CMK (cell line): ENCODE measurements at regions not wholly inside any gene's neighbourhood (a gene's known extent, or its start where the extent isn't known, plus 50 kb on each side); places are given as distances from the start of the nearest gene placed in this dataset.
"Not testable (repeated sequence)": the region's sequence is repeated elsewhere in the genome, so short reads cannot be mapped to it uniquely, and the experiment has no call there.

Experiments
- DNase-seq: peaks from one replicate; pipeline ENCODE4 v3.0.0-alpha.2; 2010; ENCODE audit warnings: low read depth

DNA sequence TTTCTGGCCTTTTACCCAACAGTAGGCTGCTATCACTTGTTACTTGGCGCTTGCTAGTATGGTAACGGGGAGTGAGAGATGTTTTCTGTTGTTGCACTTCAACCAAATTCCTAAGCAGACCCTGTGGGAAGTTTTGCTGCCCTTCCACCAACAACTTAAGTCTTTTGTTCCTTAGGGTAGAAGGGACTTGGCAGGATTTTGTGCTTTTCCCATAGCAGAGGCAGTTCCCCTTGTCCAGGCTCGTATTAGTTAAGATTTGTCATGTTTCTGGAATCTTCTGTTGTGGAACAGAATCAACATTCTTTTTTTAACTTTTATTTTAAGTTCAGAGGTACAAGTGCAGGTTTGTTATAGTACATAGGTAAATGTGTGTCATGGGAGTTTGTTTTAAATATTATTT is 73.2 kb upstream of the SGIP1 start:
- no peak for DNase-seq

DNA sequence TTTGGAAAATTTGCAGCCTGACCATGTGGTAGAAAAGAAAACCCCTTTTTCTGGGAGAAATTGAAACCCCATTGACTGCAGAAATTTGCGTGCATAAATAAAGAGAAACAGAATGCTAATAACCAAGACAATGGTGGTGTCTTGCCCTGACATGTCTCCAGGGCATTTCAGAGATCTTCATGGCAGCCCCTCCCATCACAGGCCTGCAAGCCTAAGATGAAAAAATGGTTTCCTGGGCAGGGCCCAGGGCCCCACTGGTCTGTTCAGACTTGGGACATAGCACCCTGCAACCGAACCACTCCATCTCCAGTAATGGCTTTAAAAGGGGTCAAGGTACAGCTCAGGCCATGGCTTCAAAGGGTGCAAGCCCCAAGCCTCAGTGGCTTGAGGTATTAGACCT is 71.6 kb upstream of the SGIP1 start:
- DNase-seq = no peak

DNA sequence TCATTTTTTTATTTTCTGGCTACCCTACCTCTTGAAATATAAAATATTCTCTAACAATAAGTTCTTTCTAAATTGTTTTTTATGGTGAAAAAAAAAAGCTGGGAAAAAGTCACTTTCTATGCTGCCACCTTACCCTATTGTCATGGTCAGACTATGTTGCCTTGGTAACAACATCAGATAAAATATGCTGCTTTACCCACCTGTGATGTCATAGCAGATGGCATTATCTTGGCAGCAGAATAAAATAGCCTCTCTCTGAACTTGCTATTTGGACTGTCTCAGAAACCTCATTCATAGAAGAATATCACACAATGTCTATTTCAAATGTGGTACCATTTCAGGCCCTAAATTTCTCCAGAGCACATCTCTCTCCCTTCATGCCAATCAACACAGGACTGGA is 69.6 kb upstream of the SGIP1 start:
- no peak for DNase-seq

DNA sequence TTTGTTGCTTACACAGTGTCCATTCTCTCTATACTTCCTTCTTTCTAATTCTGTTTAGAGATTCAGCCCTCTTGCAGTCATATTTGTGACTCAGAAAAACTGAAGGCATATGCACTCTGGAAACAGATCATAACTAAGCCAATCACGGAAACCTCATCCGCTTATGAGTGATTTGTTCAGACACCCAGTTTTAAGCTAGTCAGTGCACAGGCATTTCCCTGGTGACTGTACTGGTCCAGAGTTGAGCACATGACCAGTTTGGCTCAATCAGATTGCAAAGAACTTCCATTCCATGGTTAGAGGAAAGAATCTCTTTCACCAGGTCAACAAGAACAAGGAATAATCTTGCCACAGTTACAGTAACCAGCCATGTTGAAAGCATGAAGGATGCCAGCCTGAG is 69.2 kb upstream of the SGIP1 start:
- no peak for DNase-seq

DNA sequence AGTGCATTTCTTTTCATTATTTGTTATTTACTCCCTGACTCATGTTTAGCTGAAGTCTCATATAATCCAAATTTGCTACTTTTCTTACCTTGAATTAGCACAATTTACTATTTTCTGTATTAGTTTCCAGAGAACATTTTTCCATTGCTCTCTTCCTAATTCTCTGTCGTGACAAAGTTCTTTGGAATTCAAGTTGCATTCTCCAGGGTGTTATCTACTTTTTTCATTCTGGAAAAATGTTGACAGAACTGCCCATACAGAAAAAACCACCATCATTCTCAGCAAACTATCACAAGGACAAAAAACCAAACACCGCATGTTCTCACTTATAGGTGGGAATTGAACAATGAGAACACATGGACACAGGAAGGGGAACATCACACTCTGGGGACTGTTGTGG is 67.3 kb upstream of the SGIP1 start:
- not testable (repeated sequence) for DNase-seq

DNA sequence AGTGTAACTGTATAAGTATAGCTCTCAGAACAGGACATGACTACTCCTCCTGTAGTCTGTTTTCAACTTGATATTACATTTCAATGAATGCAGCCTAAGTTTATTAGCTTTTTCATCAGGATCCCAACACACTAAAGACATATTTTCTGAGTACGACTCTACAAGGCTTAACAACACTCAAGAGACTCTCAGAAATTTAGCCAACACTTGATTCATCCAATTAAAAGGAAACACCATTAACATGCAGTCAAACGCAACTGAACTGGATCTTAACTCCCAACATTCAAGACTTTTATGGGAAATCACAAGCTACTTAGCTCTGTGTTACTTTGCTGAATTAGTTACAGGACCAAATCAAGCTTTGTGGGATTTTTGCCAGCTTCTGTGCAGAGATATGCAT is 65.2 kb upstream of the SGIP1 start:
- no peak for DNase-seq

DNA sequence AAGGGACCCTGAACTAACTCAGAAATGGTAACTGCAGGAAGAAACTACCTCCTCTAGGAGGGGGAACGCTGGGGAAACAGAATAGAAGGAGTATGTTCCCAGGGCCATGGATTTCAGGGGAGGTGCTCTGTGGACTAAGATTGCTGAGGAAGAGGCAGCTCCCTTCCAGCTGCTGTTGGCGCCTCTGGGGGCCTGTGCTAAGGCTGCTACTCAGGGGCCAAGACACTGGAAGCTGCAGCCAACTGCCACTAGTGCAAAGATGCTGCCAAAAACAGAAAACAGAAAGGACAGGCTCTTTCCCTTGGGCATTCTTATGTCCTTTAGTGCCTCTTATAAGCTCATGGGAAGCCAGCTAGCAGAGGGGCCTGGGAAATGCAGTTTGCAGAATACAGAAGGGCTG is 58.0 kb upstream of the SGIP1 start:
- DNase-seq = no peak

DNA sequence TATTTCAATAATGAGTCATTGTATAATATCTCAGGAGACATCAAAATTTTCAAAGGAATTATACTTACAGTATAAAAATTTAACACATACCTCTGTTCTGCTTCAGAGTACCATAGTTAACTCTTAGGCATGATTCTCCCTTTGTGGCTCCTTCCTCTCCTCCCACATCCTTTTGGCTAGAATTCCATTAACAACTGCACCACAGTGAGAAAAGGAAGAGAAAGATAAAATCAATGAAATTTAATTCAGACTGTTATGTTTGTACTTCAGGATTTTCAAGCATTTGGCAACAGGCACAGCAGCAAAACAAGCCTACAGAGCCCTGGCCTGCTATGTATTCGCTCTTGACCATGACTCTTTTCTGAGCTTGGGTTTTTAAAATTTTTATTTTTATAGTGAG is 57.2 kb upstream of the SGIP1 start:
- DNase-seq = no peak

DNA sequence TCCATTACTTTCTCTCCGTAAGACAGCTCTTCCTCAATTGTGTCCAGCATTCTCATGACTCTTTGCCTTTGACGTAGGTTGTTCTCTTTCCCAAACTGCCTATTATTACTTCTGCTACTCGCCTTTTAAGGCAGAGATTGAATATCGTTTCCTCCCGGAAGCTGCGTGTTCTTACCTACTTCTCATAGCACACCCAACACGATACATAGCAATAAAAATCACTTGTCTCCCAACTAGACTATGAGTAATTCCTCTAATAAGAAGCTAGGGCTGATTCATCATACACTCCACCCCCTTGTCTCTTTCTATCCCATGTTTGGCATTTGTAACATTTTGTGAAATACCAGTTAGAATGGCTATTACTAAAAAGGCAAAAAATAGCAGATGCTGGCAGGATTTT is 55.8 kb upstream of the SGIP1 start:
- no peak for DNase-seq

DNA sequence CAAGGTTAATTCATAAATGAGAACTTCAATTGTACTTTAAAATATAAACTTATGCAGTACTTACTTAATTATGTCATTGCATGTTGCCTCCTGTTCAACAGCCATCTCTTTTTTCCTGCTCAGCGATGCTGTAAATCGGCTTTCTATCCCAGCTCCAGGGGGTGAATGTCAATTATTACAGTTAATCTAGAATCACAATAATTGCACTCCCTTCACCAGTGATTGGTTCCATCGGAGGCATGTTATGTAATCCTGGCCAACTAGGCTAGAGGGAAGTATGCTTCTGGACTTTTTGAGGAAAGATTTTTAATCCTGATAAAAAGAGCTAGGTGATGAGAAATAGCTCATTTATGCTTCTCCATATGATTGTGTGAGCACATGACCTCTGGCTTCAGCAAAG is 53.8 kb upstream of the SGIP1 start:
- no peak for DNase-seq

DNA sequence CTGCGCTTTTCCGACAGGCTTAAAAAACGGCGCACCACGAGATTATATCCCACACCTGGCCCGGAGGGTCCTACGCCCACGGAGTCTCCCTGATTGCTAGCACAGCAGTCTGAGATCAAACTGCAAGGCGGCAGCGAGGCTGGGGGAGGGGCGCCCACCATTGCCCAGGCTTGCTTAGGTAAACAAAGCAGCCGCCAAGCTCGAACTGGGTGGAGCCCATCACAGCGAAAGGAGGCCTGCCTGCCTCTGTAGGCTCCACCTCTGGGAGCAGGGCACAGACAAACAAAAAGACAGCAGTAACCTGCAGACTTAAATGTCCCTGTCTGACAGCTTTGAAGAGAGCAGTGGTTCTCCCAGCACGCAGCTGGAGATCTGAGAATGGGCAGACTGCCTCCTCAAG is 52.7 kb upstream of the SGIP1 start:
- DNase-seq = not testable (repeated sequence)
